SK-N-SH (cell line): ENCODE measurements at regions not wholly inside any gene's neighbourhood (a gene's known extent, or its start where the extent isn't known, plus 50 kb on each side); places are given as distances from the start of the nearest gene placed in this dataset.
"Not testable (repeated sequence)": the region's sequence is repeated elsewhere in the genome, so short reads cannot be mapped to it uniquely, and the experiment has no call there.

ENCODE experiments used
- CTCF ChIA-PET: fragments of 300-600, 350-600 bp; formaldehyde crosslinking; extraction: SDS; loops from one replicate; lab custom pipeline; 2021; lab: Yijun Ruan, JAX
- POLR2A ChIA-PET: fragments of 350-600 bp; sonication (Branson Sonifier 250); formaldehyde crosslinking; extraction: SDS; loops from one replicate; lab custom pipeline; 2020; ENCODE audit warnings: antibody characterized with exemption, inconsistent platforms; lab: Yijun Ruan, JAX
- DNase-seq: peaks from one replicate; pipeline ENCODE4 v3.0.0; 2012
- H2AFZ ChIP-seq: fragments of 200-600 bp; sonication (generic); 2 replicates; pipeline ENCODE4 v1.8.1; 2016; ENCODE audit warnings: antibody characterized with exemption, mild to moderate bottlenecking, low read depth
- H3F3A ChIP-seq: fragments of 200-600 bp; sonication (generic); replicated peaks from 2 replicates; pipeline ENCODE3; 2016; ENCODE audit warnings: antibody characterized with exemption, mild to moderate bottlenecking; ENCODE audit not compliant: insufficient read depth
- H3K27ac ChIP-seq, 2 experiments: fragments of 200-500 bp in 1 of 2; fragments of 200-600 bp in 1 of 2; sonication (Bioruptor generic) in 1 of 2; sonication (generic), shearing (Covaris generic) in 1 of 2; 2 replicates each; pipeline versions ENCODE4 v1.5.1 to v1.6.1; 2014 to 2016; ENCODE audit warnings: low read depth in 2 of 2, inconsistent platforms in 1 of 2, low read length in 1 of 2, mild to moderate bottlenecking in 1 of 2, mixed read lengths in 1 of 2
- H3K27me3 ChIP-seq: fragments of 200-600 bp; sonication (generic), shearing (Covaris generic); 2 replicates; pipeline ENCODE4 v1.6.1; 2016; ENCODE audit warnings: mixed run types; ENCODE audit not compliant: insufficient read depth
- H3K36me3 ChIP-seq, 2 experiments: fragments of 200-500 bp in 1 of 2; fragments of 200-600 bp in 1 of 2; sonication (Bioruptor generic) in 1 of 2; sonication (generic) in 1 of 2; replicated peaks in 1 of 2; 2 replicates each; pipeline versions ENCODE3 to v1.5.1; 2014 to 2016; ENCODE audit warnings: low read length in 1 of 2, mild to moderate bottlenecking in 1 of 2; ENCODE audit not compliant: insufficient read depth in 2 of 2, control insufficient read depth in 1 of 2
- H3K4me1 ChIP-seq, 2 experiments: fragments of 200-500 bp in 1 of 2; fragments of 200-600 bp in 1 of 2; sonication (Bioruptor generic) in 1 of 2; sonication (generic), shearing (Covaris generic) in 1 of 2; 2 replicates each; pipeline versions ENCODE4 v1.5.1 to v1.6.1; 2014 to 2016; ENCODE audit warnings: low read depth in 1 of 2, low read length in 1 of 2, mixed run types in 1 of 2; ENCODE audit not compliant: insufficient read depth in 2 of 2, control insufficient read depth in 1 of 2
- H3K4me2 ChIP-seq: fragments of 200-600 bp; sonication (generic), shearing (Covaris generic); 2 replicates; pipeline ENCODE4 v1.6.1; 2017; ENCODE audit warnings: mixed run types
- H3K4me3 ChIP-seq, 2 experiments: fragments of 200-500 bp in 1 of 2; fragments of 200-600 bp in 1 of 2; sonication (Bioruptor generic) in 1 of 2; sonication (generic), shearing (Covaris generic) in 1 of 2; 2 replicates each; pipeline versions ENCODE4 v1.5.1 to v1.8.1; 2014 to 2016; ENCODE audit warnings: low read depth in 2 of 2, inconsistent platforms in 1 of 2, low read length in 1 of 2, mild to moderate bottlenecking in 1 of 2, mixed read lengths in 1 of 2, moderate library complexity in 1 of 2
- H3K79me2 ChIP-seq: fragments of 200-600 bp; sonication (generic); 2 replicates; pipeline ENCODE4 v1.8.1; 2017; ENCODE audit warnings: mild to moderate bottlenecking; ENCODE audit not compliant: insufficient read depth
- H3K9ac ChIP-seq: fragments of 200-600 bp; sonication (generic); 2 replicates; pipeline ENCODE4 v1.6.1; 2017; ENCODE audit warnings: mixed run types
- H3K9me2 ChIP-seq: fragments of 200-600 bp; sonication (generic); 2 replicates; pipeline ENCODE4 v1.6.1; 2017; ENCODE audit warnings: mixed run types
- H3K9me3 ChIP-seq: fragments of 200-600 bp; sonication (generic); 2 replicates; pipeline ENCODE4 v1.6.1; 2017; ENCODE audit warnings: mixed run types, mild to moderate bottlenecking, moderate library complexity
- H4K20me1 ChIP-seq: fragments of 200-600 bp; sonication (generic); 2 replicates; pipeline ENCODE4 v1.6.1; 2017; ENCODE audit warnings: mild to moderate bottlenecking, mixed run types; ENCODE audit not compliant: insufficient read depth
- CHD2 ChIP-seq: fragments of 150-350 bp; IDR thresholded peaks from 2 replicates; pipeline ENCODE4 v1.6.1; 2018; ENCODE audit warnings: low read length; ENCODE audit not compliant: partially characterized antibody
- EP300 ChIP-seq, 2 experiments: IDR thresholded peaks; 2 replicates each; pipeline versions ENCODE4 v1.4.0 to v1.6.1; 2012; ENCODE audit warnings: borderline replicate concordance in 1 of 2, low read depth in 1 of 2, low read length in 1 of 2
- FOXM1 ChIP-seq: IDR thresholded peaks from 2 replicates; pipeline ENCODE4 v1.4.0; 2012; ENCODE audit warnings: low read depth, mild to moderate bottlenecking
- GATA2 ChIP-seq: sonication (generic); formaldehyde crosslinking; IDR thresholded peaks from 2 replicates; pipeline ENCODE4 v1.5.0; 2020; ENCODE audit warnings: mild to moderate bottlenecking, missing genetic modification reagents
- JUND ChIP-seq: IDR thresholded peaks from 2 replicates; pipeline ENCODE4 v1.4.0; 2012
- MEF2A ChIP-seq: IDR thresholded peaks from 2 replicates; pipeline ENCODE4 v1.4.0; 2012; ENCODE audit warnings: low read depth, borderline replicate concordance
- NFIC ChIP-seq: IDR thresholded peaks from 2 replicates; pipeline ENCODE4 v1.4.0; 2012; ENCODE audit warnings: borderline replicate concordance
- POLR2AphosphoS5 ChIP-seq: IDR thresholded peaks from 2 replicates; pipeline ENCODE4 v1.6.1; 2012; ENCODE audit warnings: low read depth, low read length
- RFX5 ChIP-seq: IDR thresholded peaks from 2 replicates; pipeline ENCODE4 v1.6.1; 2012; ENCODE audit warnings: mild to moderate bottlenecking, improper control_type of control experiment, low read length
- RXRA ChIP-seq: IDR thresholded peaks from 2 replicates; pipeline ENCODE4 v1.4.0; 2012; ENCODE audit warnings: low read depth, mild to moderate bottlenecking, borderline replicate concordance
- SMC3 ChIP-seq: IDR thresholded peaks from 2 replicates; pipeline ENCODE4 v1.6.1; 2012; ENCODE audit warnings: low read depth, low read length, improper control_type of control experiment
- TEAD4 ChIP-seq: IDR thresholded peaks from 2 replicates; pipeline ENCODE4 v1.4.0; 2012; ENCODE audit warnings: mild to moderate bottlenecking, borderline replicate concordance; ENCODE audit not compliant: insufficient read depth
- WGBS: methylation state at CpG from one replicate; pipeline ENCODE4 v1.1.6; 2017; ENCODE audit warnings: low lambda C conversion rate; 5-methylcytosine and 5-hydroxymethylcytosine counted together

GRCh38 chr18:66866427-66866940, 262.6 kb upstream of the CDH19 start:
- H3K4me3 ChIP-seq, H4K20me1 ChIP-seq, H3K36me3 ChIP-seq, H3K9me3 ChIP-seq, H2AFZ ChIP-seq, H3K9me2 ChIP-seq, H3K9ac ChIP-seq, H3K4me1 ChIP-seq, H3F3A ChIP-seq, H3K27ac ChIP-seq, H3K79me2 ChIP-seq, H3K27me3 ChIP-seq, H3K4me2 ChIP-seq, DNase-seq, POLR2A ChIA-PET: not testable (repeated sequence)
- 61% methylated on average over 8 of the region's 43 CpGs for WGBS
- CTCF ChIA-PET = interaction anchor here (1.0 kb wide), 1 partner anchor 16 kb away, joined by 3 read pairs; no protein-coding TSS in a partner anchor

DNA sequence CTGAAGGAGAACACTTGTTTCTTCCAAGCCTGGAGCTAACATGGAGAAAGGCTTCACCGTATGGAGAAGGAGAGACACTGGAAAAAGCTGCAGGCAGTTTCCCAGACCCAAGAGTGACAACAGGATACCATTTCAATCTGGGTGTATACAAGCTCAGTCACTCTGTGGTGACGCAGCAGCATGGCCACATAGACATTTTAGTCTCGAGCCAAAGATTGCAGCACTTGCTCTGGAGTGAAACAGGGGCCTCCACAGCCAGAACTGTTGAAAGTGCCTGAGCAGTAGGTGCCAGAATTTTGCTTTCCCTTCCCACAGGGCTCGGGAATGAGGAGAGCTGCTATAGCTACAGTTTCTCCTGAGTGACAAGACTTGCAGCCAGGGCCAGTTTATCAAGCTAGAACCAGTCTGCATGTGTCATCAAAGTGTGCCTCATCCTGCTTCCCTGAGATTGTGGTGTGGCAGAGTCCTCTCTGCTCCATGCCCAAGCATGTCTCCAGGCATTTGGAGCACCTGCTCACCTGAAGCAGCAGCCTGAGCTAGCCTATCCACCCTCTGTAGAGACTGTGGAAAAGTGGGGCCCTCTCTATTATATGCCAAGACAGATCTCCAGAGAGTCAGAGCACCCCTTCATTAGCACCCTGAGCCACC, 234.6 kb upstream of the CDH19 start:
- Histone ChIP-seq H3K79me2 (no peaks in the 10 kb centered on the region), H3K9ac (no peak overlapping the region), H3K27me3 (no peaks in the 10 kb centered on the region), H3K36me3 (no peaks in the 10 kb centered on the region), H3K4me1 (no peaks in the 10 kb centered on the region), H4K20me1 (no peaks in the 10 kb centered on the region), H3F3A (no peaks in the 10 kb centered on the region), H3K4me3 (no peak overlapping the region), H3K9me2 (no peaks in the 10 kb centered on the region), H2AFZ (no peak overlapping the region), H3K27ac (no peak overlapping the region), H3K4me2 (no peak overlapping the region), H3K9me3 (no peaks in the 10 kb centered on the region)
- DNase-seq = no peak
- TF ChIP-seq RXRA (no peak), NFIC (no peak), POLR2AphosphoS5 (no peak), RFX5 (no peak), JUND (no peak), SMC3 (no peak), GATA2 (CRISPR knock-in tag) (no peak), CHD2 (no peak), EP300 (IDR thresholded peaks at IDR 0.05; ENCODE audit: borderline replicate concordance in 1 of 2, low read depth in 1 of 2, low read length in 1 of 2) (no peak), FOXM1 (no peak)
- CTCF ChIA-PET = no interaction called here
- 20% methylated on average over 4 of the region's 4 CpGs for WGBS
- POLR2A ChIA-PET = no interaction called here

GRCh38 chr18:66833646-66834045, 229.8 kb upstream of the CDH19 start:
- no peak overlapping the region for H3K4me3 ChIP-seq
- no peak overlapping the region for H3K9ac ChIP-seq
- H3K36me3 ChIP-seq = no peaks in the 10 kb centered on the region
- no peaks in the 10 kb centered on the region for H3K27me3 ChIP-seq
- no peaks in the 10 kb centered on the region for H3K79me2 ChIP-seq
- POLR2A ChIA-PET = no interaction called here
- CTCF ChIA-PET = no interaction called here
- H4K20me1 ChIP-seq = no peaks in the 10 kb centered on the region
- TF ChIP-seq TEAD4 (no peak), MEF2A (no peak)
- no peak for DNase-seq
- H3K4me2 ChIP-seq = no peak overlapping the region
- H3K9me2 ChIP-seq = no peaks in the 10 kb centered on the region
- no peaks in the 10 kb centered on the region for H3K9me3 ChIP-seq
- no peaks in the 10 kb centered on the region for H3F3A ChIP-seq
- no peak overlapping the region for H3K27ac ChIP-seq
- H2AFZ ChIP-seq = no peak overlapping the region
- WGBS = 18% methylated on average over 4 of the region's 4 CpGs
- H3K4me1 ChIP-seq = no peaks in the 10 kb centered on the region
